ENCODE measurements at regions not wholly inside any gene's neighbourhood (a gene's known extent, or its start where the extent isn't known, plus 50 kb on each side); places are given as distances from the start of the nearest gene placed in this dataset.

GRCh38 chr2:173829727-173830126 lies 135.4 kb downstream of the SP3 start:
- DNase-seq (no peak), ATAC-seq (no peak)
- WGBS (ENCODE audit: insufficient coverage, low coverage, low lambda C conversion rate, missing lambda C conversion rate), result 64% methylated on average over 4 of the region's 4 CpGs
- H3K27ac ChIP-seq, result no peak overlapping the region
- no peaks in the 10 kb centered on the region for H3K36me3 ChIP-seq
- no peaks in the 10 kb centered on the region for H3K9me3 ChIP-seq
- TF ChIP-seq POLR2A (IDR thresholded peaks at IDR 0.05), result no peak
- no peak for TF ChIP-seq CTCF (IDR thresholded peaks at IDR 0.05)
- no peak overlapping the region for H3K4me3 ChIP-seq
- intact Hi-C loops (cut with DNase I), result no loop called here
- H3K27me3 ChIP-seq, result no peaks in the 10 kb centered on the region
- H3K4me1 ChIP-seq, result no peaks in the 10 kb centered on the region

GRCh38 chr2:173830170-173830569 lies 135.0 kb downstream of the SP3 start:
- ATAC-seq, result no peak
- TF ChIP-seq CTCF (IDR thresholded peaks at IDR 0.05) (no peak), POLR2A (IDR thresholded peaks at IDR 0.05) (no peak)
- WGBS (ENCODE audit: insufficient coverage, low coverage, low lambda C conversion rate, missing lambda C conversion rate), result 80% methylated on average over 4 of the region's 4 CpGs
- Histone ChIP-seq H3K9me3 (no peaks in the 10 kb centered on the region), H3K27me3 (no peaks in the 10 kb centered on the region), H3K36me3 (no peaks in the 10 kb centered on the region), H3K4me3 (no peak overlapping the region), H3K27ac (no peak overlapping the region), H3K4me1 (no peaks in the 10 kb centered on the region)
- DNase-seq, result no peak
- intact Hi-C loops (cut with DNase I), result no loop called here

GRCh38 chr2:173831312-173832229 lies 133.6 kb downstream of the SP3 start:
- no peak overlapping the region for H3K4me3 ChIP-seq
- no peak overlapping the region for H3K27ac ChIP-seq
- DNase-seq, result no peak
- no peaks in the 10 kb centered on the region for H3K4me1 ChIP-seq
- ATAC-seq, result peak; percentile 18 to 54 (median 36)
- no peak for TF ChIP-seq CTCF (IDR thresholded peaks at IDR 0.05)
- no peak for TF ChIP-seq POLR2A (IDR thresholded peaks at IDR 0.05)
- no peaks in the 10 kb centered on the region for H3K36me3 ChIP-seq
- 71% methylated on average over 3 of the region's 11 CpGs for WGBS (ENCODE audit: insufficient coverage, low coverage, low lambda C conversion rate, missing lambda C conversion rate)
- intact Hi-C loops (cut with DNase I), result no loop called here
- no peaks in the 10 kb centered on the region for H3K9me3 ChIP-seq
- no peaks in the 10 kb centered on the region for H3K27me3 ChIP-seq

GRCh38 chr2:173834141-173834540 lies 131.0 kb downstream of the SP3 start:
- DNase-seq (no peak), ATAC-seq (no peak)
- TF ChIP-seq POLR2A (IDR thresholded peaks at IDR 0.05) (no peak), CTCF (IDR thresholded peaks at IDR 0.05) (no peak)
- Histone ChIP-seq H3K9me3 (no peaks in the 10 kb centered on the region), H3K27me3 (no peaks in the 10 kb centered on the region), H3K27ac (no peak overlapping the region), H3K4me1 (no peaks in the 10 kb centered on the region), H3K36me3 (no peaks in the 10 kb centered on the region), H3K4me3 (no peak overlapping the region)
- intact Hi-C loops (cut with DNase I), result no loop called here
- WGBS (ENCODE audit: insufficient coverage, low coverage, low lambda C conversion rate, missing lambda C conversion rate), result 40% methylated on average over 2 of the region's 2 CpGs

Measured in right lobe of liver (tissue), 6 donors.